ENCODE measurements at regions not wholly inside any gene's neighbourhood (a gene's known extent, or its start where the extent isn't known, plus 50 kb on each side); places are given as distances from the start of the nearest gene placed in this dataset.

- TF ChIP-seq CTCF (IDR thresholded peaks at IDR 0.05) (no peak), POLR2A (IDR thresholded peaks at IDR 0.05) (no peak)
These were observed 327.1 kb upstream of the NWD2 start for GRCh38 chr4:36917413-36917812.
